ENCODE measurements at regions not wholly inside any gene's neighbourhood (a gene's known extent, or its start where the extent isn't known, plus 50 kb on each side); places are given as distances from the start of the nearest gene placed in this dataset.

DNA sequence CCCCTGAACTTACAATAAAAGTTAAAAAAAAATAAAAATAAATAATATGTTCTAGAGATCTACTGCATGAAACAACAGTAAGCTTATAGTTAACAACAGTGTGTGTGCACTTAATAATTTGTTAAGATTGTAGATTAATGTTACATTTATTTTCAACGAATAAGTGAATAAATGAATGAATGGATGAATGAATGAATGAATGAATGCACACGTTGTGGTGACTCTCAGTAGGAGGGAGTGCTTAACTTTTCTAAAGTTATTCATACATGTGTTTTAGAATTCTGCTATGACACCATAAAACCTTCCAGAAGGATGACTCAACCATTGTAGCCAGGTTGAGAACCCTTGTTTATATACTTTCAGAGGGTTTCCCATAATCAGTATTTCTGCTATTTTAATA is 1269.4 kb upstream of the CDH6 start:
- no peaks in the 10 kb centered on the region for H3K36me3 ChIP-seq
- H3K4me1 ChIP-seq = no peaks in the 10 kb centered on the region
- no peaks in the 10 kb centered on the region for H3K27me3 ChIP-seq
- H3K4me3 ChIP-seq = no peak overlapping the region
- H3K27ac ChIP-seq = no peak overlapping the region
- H3K9me3 ChIP-seq = no peaks in the 10 kb centered on the region
- TF ChIP-seq POLR2AphosphoS5 (IDR thresholded peaks at IDR 0.05) (no peak), POLR2A (IDR thresholded peaks at IDR 0.05) (no peak), CTCF (IDR thresholded peaks at IDR 0.05) (no peak)
- DNase-seq (ENCODE audit: low spot score in 2 of 2) = no peak
- intact Hi-C loops (cut with DNase I; ENCODE audit: low total_unique reads) = no loop called here

DNA sequence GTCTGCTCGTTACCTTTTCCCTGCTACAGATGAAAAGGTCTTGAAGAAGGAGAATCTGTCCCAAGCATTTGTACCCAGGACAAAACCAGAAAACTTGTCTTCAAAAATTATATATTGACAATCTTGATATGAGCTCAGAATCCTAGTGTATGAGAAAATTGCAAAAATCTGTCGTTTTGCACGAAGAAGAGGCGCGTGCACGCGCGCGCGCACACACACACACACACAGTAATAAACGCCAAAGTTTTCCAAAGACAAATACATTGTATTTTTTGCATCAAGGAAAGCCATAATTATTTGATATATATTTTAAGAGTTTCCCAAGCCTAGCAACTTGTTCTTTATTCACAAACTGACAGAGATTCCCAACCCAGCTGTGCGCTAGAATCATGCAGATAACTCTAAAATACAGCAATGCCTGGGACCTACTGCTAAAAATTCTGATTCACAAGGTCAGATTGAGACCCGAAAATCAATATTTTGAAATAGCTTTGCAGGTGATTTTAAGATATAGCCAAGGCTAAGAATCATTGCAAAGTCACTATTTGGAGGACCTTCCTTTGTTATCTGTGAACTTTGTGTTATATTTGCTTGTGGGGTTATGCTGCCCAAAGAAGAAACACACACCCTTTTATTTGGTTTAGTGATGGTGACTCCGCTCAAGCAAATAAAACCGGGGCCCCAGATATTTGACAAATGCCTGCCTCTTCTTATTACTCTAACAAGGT is 1287.7 kb upstream of the CDH6 start:
- Histone ChIP-seq H3K4me1 (no peaks in the 10 kb centered on the region), H3K27me3 (no peaks in the 10 kb centered on the region), H3K4me3 (no peak overlapping the region), H3K27ac (no peak overlapping the region), H3K36me3 (no peaks in the 10 kb centered on the region), H3K9me3 (peaks cover 3 to 20% of the 10 kb centered on the region in 2 donors)
- DNase-seq (ENCODE audit: low spot score in 2 of 2) = no peak
- intact Hi-C loops (cut with DNase I; ENCODE audit: low total_unique reads) = no loop called here
- no peak for TF ChIP-seq CTCF (IDR thresholded peaks at IDR 0.05)
- no peak for TF ChIP-seq POLR2A (IDR thresholded peaks at IDR 0.05)
- TF ChIP-seq POLR2AphosphoS5 (IDR thresholded peaks at IDR 0.05) = no peak

DNA sequence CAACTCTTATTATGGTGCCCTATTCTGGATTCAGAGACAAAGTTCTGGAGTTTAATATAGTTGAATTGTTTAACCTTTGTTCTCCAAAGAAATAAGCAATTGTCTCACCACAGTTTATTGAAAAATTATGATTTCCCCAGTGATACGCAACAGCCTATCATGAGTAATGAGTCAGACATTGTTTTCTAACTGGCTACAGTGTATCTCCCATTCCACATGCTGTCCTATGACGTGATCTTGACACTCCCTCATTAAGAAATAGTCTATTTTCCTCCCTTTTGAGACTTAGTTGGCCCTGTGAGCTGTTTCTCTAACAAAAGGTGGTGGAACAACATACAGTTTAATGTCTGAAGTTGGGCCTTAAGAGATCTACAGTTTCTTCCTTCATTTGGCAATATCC is 1290.6 kb upstream of the CDH6 start:
- H3K27me3 ChIP-seq = no peaks in the 10 kb centered on the region
- no peak overlapping the region for H3K27ac ChIP-seq
- DNase-seq (ENCODE audit: low spot score in 2 of 2) = no peak
- no peaks in the 10 kb centered on the region for H3K36me3 ChIP-seq
- H3K4me1 ChIP-seq = no peaks in the 10 kb centered on the region
- no peak for TF ChIP-seq POLR2AphosphoS5 (IDR thresholded peaks at IDR 0.05)
- H3K4me3 ChIP-seq = no peak overlapping the region
- no peaks in the 10 kb centered on the region for H3K9me3 ChIP-seq
- intact Hi-C loops (cut with DNase I; ENCODE audit: low total_unique reads) = no loop called here

DNA sequence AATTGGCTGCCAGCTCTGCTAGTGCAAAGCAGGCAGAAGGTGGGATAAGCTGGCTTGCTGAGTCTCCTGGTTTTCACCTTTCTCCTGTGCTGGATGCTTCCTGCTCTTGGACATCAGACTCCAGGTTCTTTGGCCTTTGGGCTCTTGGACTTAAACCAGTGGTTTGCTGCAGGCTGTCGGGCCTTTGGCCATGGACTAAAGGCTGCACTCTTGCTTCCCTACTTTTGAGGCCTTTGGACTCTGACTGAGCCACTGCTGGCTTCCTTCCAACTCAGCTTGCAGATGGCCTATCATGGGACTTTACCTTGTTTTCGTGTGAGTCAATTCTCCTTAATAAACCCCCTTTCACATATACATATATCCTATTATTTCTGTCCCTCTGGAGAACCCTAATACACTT is 1293.9 kb upstream of the CDH6 start:
- DNase-seq (ENCODE audit: low spot score in 2 of 2) = no peak
- Histone ChIP-seq H3K9me3 (peaks cover 0 to 7% of the 10 kb centered on the region in 2 donors), H3K4me1 (no peaks in the 10 kb centered on the region), H3K27ac (no peak overlapping the region), H3K36me3 (no peaks in the 10 kb centered on the region), H3K4me3 (no peak overlapping the region), H3K27me3 (no peaks in the 10 kb centered on the region)
- TF ChIP-seq CTCF (IDR thresholded peaks at IDR 0.05) = no peak
- TF ChIP-seq POLR2A (IDR thresholded peaks at IDR 0.05) = no peak
- no peak for TF ChIP-seq POLR2AphosphoS5 (IDR thresholded peaks at IDR 0.05)
- intact Hi-C loops (cut with DNase I; ENCODE audit: low total_unique reads) = no loop called here

GRCh38 chr5:29897916-29898315 is 1295.6 kb upstream of the CDH6 start:
- Histone ChIP-seq H3K36me3 (no peaks in the 10 kb centered on the region), H3K27ac (no peak overlapping the region), H3K9me3 (peaks cover 0 to 7% of the 10 kb centered on the region in 2 donors), H3K27me3 (no peaks in the 10 kb centered on the region), H3K4me1 (no peaks in the 10 kb centered on the region), H3K4me3 (no peak overlapping the region)
- TF ChIP-seq CTCF (IDR thresholded peaks at IDR 0.05) = no peak
- no peak for TF ChIP-seq POLR2AphosphoS5 (IDR thresholded peaks at IDR 0.05)
- TF ChIP-seq POLR2A (IDR thresholded peaks at IDR 0.05) = no peak
- intact Hi-C loops (cut with DNase I; ENCODE audit: low total_unique reads) = no loop called here
- no peak for DNase-seq (ENCODE audit: low spot score in 2 of 2)
